Heart left ventricle (tissue), 13 donors: ENCODE measurements at regions not wholly inside any gene's neighbourhood (a gene's known extent, or its start where the extent isn't known, plus 50 kb on each side); places are given as distances from the start of the nearest gene placed in this dataset.
A peak's percentile ranks its signal among the peaks of the same experiment; 100 is the strongest.

Experiments
- CTCF ChIP-seq, 12 donors: fragments of 200-600 bp; sonication (generic) in 4 of 12; IDR thresholded peaks; one replicate each; pipeline versions ENCODE4 v1.5.0 to v1.8.0; 2018 to 2022; ENCODE audit warnings: antibody characterized with exemption in 12 of 12, mild to moderate bottlenecking in 5 of 12
- POLR2A ChIP-seq, 2 donors: fragments of 450-650 bp; IDR thresholded peaks; one replicate each; pipeline ENCODE4 v1.6.1; 2017; ENCODE audit warnings: antibody characterized with exemption in 2 of 2, mild to moderate bottlenecking in 2 of 2, moderate library complexity in 2 of 2
- donor health status: ischemic (EF 13 %, LVEDD 7.1; RV severe dilation, severe dysfunction).
- donor health status: DM: no; HTN: yes; CAD: no.
- donor health status: DM: no; HTN: no; CAD: no.
- donor health status: ischemic (EF 25% LVEDD 6.9; RV normal size, moderate dysfunction).
- donor health status: ischemic (EF 25% LVEDD 5.7; RV mildly dilated, moderate dysfunction).
- donor health status: ischemic (EF 35%, LVEDD 5.7; RV mildly dilated, moderate dysfunction).
- donor health status: nonischemic (EF 11% LVEDD 7.7; RV severe dilation, severe dysfunction).
- donor health status: DM: yes; HTN: yes; CAD: no.
- donor health status: PGD.
- donor health status: ischemic (EF 29% LVEDD 5.4; RV normal size, mild dysfunction).
- donor health status: nonischemic (EF 23%, LVEDD 6.1; RV moderate dilation, normal function).

GRCh38 chr12:24060089-24060488, 110.6 kb upstream of the SOX5 start:
- TF ChIP-seq CTCF (IDR thresholded peaks at IDR 0.05) = peak in 1 of 12 donors; percentile 15
- no peak for TF ChIP-seq POLR2A (IDR thresholded peaks at IDR 0.05)
